ENCODE measurements at regions not wholly inside any gene's neighbourhood (a gene's known extent, or its start where the extent isn't known, plus 50 kb on each side); places are given as distances from the start of the nearest gene placed in this dataset.

DNA sequence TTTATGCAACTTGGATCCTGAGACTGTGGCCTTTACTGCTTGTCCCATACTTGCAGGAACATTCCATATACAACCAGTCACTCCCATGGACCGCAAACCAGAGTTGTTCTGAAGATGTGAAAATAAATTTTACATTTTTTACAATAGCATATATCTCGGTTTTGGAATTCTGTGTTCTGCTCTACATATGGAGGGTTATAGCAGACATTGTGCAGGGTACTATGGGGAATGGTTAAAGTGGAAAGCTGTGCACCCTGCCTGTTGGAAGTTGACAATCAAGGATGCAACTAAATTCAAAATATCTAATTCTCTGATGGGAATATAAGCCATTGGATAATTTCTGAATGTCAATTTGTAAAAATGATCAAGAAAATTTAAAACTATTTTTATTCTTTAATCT lies 603.3 kb downstream of the RAB28 start (continued):
- TF ChIP-seq ZNF670 (tag by site-specific recombination; IDR thresholded peaks at IDR 0.05; ENCODE audit: low read depth) (no peak), SP2 (tag by site-specific recombination; IDR thresholded peaks at IDR 0.05) (no peak), ZNF24 (tag by site-specific recombination; IDR thresholded peaks at IDR 0.05) (no peak), ZNF274 (IDR thresholded peaks at IDR 0.05; ENCODE audit: low read length) (no peak), ZNF274 (tag by site-specific recombination; IDR thresholded peaks at IDR 0.05; ENCODE audit: borderline replicate concordance) (no peak), SALL2 (tag by site-specific recombination; IDR thresholded peaks at IDR 0.05; ENCODE audit: borderline replicate concordance) (no peak), ZNF664 (tag by site-specific recombination; IDR thresholded peaks at IDR 0.05) (no peak), ZNF350 (tag by site-specific recombination; IDR thresholded peaks at IDR 0.05) (no peak), ZNF658 (tag by site-specific recombination; IDR thresholded peaks at IDR 0.05) (no peak)
- TF ChIP-seq, protein P1, sequence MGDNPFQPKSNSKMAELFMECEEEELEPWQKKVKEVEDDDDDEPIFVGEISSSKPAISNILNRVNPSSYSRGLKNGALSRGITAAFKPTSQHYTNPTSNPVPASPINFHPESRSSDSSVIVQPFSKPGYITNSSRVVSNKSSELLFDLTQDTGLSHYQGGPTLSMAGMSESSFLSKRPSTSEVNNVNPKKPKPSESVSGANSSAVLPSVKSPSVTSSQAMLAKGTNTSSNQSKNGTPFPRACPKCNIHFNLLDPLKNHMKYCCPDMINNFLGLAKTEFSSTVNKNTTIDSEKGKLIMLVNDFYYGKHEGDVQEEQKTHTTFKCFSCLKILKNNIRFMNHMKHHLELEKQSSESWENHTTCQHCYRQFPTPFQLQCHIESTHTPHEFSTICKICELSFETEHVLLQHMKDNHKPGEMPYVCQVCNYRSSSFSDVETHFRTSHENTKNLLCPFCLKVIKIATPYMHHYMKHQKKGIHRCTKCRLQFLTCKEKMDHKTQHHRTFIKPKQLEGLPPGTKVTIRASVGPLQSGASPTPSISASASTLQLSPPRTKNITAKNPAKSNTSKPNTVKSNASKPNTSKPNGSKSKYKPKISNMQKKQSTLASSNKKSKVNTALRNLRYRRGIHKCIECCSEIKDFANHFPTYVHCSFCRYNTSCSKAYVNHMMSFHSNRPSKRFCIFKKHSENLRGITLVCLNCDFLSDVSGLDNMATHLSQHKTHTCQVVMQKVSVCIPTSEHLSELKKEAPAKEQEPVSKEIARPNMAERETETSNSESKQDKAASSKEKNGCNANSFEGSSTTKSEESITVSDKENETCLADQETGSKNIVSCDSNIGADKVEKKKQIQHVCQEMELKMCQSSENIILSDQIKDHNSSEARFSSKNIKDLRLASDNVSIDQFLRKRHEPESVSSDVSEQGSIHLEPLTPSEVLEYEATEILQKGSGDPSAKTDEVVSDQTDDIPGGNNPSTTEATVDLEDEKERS (tag by site-specific recombination; IDR thresholded peaks at IDR 0.05), result no peak
- TF ChIP-seq, protein P2, sequence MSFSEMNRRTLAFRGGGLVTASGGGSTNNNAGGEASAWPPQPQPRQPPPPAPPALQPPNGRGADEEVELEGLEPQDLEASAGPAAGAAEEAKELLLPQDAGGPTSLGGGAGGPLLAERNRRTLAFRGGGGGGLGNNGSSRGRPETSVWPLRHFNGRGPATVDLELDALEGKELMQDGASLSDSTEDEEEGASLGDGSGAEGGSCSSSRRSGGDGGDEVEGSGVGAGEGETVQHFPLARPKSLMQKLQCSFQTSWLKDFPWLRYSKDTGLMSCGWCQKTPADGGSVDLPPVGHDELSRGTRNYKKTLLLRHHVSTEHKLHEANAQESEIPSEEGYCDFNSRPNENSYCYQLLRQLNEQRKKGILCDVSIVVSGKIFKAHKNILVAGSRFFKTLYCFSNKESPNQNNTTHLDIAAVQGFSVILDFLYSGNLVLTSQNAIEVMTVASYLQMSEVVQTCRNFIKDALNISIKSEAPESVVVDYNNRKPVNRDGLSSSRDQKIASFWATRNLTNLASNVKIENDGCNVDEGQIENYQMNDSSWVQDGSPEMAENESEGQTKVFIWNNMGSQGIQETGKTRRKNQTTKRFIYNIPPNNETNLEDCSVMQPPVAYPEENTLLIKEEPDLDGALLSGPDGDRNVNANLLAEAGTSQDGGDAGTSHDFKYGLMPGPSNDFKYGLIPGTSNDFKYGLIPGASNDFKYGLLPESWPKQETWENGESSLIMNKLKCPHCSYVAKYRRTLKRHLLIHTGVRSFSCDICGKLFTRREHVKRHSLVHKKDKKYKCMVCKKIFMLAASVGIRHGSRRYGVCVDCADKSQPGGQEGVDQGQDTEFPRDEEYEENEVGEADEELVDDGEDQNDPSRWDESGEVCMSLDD (tag by site-specific recombination; IDR thresholded peaks at IDR 0.05), result no peak

DNA sequence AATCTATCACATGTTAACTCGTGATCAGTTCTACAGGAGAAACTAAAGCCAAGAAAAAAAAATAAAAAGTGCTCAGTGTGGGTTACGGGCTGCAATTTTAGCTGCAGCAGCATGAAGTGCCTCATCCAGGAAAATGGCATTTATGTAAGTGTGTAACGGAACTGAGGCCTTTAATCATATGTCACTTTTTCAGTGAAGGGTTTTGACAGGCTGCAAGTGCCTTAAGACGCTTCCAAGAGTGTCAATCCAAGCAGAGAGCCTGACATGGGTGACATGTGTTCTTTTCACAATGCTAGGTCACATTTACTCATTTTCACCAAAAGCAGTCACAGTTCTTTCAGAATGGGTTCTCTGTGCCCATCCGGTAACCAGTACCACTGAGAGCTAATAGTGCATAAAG lies 604.6 kb downstream of the RAB28 start:
- H3K4me3 ChIP-seq (ENCODE audit: low read depth, low read length), result no peak overlapping the region
- TF ChIP-seq, protein P3, sequence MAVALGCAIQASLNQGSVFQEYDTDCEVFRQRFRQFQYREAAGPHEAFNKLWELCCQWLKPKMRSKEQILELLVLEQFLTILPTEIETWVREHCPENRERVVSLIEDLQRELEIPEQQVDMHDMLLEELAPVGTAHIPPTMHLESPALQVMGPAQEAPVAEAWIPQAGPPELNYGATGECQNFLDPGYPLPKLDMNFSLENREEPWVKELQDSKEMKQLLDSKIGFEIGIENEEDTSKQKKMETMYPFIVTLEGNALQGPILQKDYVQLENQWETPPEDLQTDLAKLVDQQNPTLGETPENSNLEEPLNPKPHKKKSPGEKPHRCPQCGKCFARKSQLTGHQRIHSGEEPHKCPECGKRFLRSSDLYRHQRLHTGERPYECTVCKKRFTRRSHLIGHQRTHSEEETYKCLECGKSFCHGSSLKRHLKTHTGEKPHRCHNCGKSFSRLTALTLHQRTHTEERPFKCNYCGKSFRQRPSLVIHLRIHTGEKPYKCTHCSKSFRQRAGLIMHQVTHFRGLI (tag by site-specific recombination; IDR thresholded peaks at IDR 0.05), result no peak
- TF ChIP-seq ZNF24 (tag by site-specific recombination; IDR thresholded peaks at IDR 0.05) (no peak), ZNF529 (tag by site-specific recombination; IDR thresholded peaks at IDR 0.05; ENCODE audit: insufficient replicate concordance) (no peak), ZIC2 (tag by site-specific recombination; IDR thresholded peaks at IDR 0.05) (no peak), ZNF239 (tag by site-specific recombination; IDR thresholded peaks at IDR 0.05) (no peak), ZNF114 (tag by site-specific recombination; IDR thresholded peaks at IDR 0.05) (no peak), FEZF1 (tag by site-specific recombination; IDR thresholded peaks at IDR 0.05) (no peak), SALL2 (tag by site-specific recombination; IDR thresholded peaks at IDR 0.05; ENCODE audit: borderline replicate concordance) (no peak), HOXA7 (CRISPR knock-in tag; IDR thresholded peaks at IDR 0.05; ENCODE audit: borderline replicate concordance) (no peak), IKZF3 (tag by site-specific recombination; IDR thresholded peaks at IDR 0.05) (no peak)
- TF ChIP-seq, protein P4, sequence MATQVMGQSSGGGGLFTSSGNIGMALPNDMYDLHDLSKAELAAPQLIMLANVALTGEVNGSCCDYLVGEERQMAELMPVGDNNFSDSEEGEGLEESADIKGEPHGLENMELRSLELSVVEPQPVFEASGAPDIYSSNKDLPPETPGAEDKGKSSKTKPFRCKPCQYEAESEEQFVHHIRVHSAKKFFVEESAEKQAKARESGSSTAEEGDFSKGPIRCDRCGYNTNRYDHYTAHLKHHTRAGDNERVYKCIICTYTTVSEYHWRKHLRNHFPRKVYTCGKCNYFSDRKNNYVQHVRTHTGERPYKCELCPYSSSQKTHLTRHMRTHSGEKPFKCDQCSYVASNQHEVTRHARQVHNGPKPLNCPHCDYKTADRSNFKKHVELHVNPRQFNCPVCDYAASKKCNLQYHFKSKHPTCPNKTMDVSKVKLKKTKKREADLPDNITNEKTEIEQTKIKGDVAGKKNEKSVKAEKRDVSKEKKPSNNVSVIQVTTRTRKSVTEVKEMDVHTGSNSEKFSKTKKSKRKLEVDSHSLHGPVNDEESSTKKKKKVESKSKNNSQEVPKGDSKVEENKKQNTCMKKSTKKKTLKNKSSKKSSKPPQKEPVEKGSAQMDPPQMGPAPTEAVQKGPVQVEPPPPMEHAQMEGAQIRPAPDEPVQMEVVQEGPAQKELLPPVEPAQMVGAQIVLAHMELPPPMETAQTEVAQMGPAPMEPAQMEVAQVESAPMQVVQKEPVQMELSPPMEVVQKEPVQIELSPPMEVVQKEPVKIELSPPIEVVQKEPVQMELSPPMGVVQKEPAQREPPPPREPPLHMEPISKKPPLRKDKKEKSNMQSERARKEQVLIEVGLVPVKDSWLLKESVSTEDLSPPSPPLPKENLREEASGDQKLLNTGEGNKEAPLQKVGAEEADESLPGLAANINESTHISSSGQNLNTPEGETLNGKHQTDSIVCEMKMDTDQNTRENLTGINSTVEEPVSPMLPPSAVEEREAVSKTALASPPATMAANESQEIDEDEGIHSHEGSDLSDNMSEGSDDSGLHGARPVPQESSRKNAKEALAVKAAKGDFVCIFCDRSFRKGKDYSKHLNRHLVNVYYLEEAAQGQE (tag by site-specific recombination; IDR thresholded peaks at IDR 0.05), result no peak
- TF ChIP-seq, protein P5, sequence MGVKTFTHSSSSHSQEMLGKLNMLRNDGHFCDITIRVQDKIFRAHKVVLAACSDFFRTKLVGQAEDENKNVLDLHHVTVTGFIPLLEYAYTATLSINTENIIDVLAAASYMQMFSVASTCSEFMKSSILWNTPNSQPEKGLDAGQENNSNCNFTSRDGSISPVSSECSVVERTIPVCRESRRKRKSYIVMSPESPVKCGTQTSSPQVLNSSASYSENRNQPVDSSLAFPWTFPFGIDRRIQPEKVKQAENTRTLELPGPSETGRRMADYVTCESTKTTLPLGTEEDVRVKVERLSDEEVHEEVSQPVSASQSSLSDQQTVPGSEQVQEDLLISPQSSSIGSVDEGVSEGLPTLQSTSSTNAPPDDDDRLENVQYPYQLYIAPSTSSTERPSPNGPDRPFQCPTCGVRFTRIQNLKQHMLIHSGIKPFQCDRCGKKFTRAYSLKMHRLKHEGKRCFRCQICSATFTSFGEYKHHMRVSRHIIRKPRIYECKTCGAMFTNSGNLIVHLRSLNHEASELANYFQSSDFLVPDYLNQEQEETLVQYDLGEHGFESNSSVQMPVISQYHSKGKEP (tag by site-specific recombination; IDR thresholded peaks at IDR 0.05), result no peak
- CTCF ChIA-PET, result no interaction called here
- H3K4me1 ChIP-seq (ENCODE audit: control insufficient read depth, insufficient read depth, low read length), result no peaks in the 10 kb centered on the region
- no peak overlapping the region for H3K27ac ChIP-seq (ENCODE audit: extremely low read depth, low read depth, low read length)
- H3K36me3 ChIP-seq (ENCODE audit: control insufficient read depth in 2 of 2, insufficient read depth in 1 of 2, low read length in 2 of 2), result no peaks in the 10 kb centered on the region
- POLR2A ChIA-PET, result no interaction called here
- H3K9me3 ChIP-seq (ENCODE audit: control insufficient read depth, insufficient read depth, low read depth, low read length), result no peaks in the 10 kb centered on the region
